Mammary epithelial cell (primary cell): ENCODE measurements at regions not wholly inside any gene's neighbourhood (a gene's known extent, or its start where the extent isn't known, plus 50 kb on each side); places are given as distances from the start of the nearest gene placed in this dataset.
"Not testable (repeated sequence)": the region's sequence is repeated elsewhere in the genome, so short reads cannot be mapped to it uniquely, and the experiment has no call there.

Experiments
- CTCF ChIP-seq, 2 donors: IDR thresholded peaks in 1 of 2; conservative IDR thresholded peaks in 1 of 2; 2 replicates each; pipeline ENCODE4 v1.5.1; 2011 to 2012; ENCODE audit warnings: inconsistent platforms in 2 of 2, low read length in 2 of 2, mild to moderate bottlenecking in 2 of 2, control low read depth in 1 of 2, low read depth in 1 of 2; ENCODE audit not compliant: insufficient read depth in 1 of 2; ENCODE audit errors: extremely low read depth in 1 of 2
- EZH2 ChIP-seq: IDR thresholded peaks from 2 replicates; pipeline ENCODE4 v1.6.1; 2012; ENCODE audit warnings: low read length, inconsistent platforms, borderline replicate concordance

DNA sequence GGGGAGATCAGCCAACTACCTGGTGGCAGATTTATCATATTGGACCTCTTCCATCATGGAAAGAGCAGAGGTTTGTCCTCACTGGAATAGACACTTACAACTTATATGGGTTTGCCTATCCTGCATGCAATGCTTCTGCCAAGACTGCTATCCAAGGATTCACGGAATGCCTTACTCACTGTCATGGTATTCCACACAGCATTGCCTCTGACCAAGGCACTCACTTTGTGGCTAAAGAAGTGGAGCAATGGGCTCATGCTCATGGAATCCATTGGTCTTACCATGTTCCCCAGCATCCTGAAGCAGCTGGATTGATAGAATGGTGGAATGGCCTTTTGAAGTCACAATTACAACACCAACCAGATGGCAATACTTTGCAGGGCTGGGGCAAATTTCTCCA is 163.1 kb upstream of the COL11A1 start:
- not testable (repeated sequence) for TF ChIP-seq CTCF (conservative IDR thresholded peaks at IDR 0.05 in 1 of 2, IDR thresholded peaks at IDR 0.05 in 1 of 2; ENCODE audit: extremely low read depth in 1 of 2, insufficient read depth in 1 of 2, low read depth in 1 of 2, low read length in 2 of 2); EZH2
